Upper lobe of left lung (tissue), 4 donors: ENCODE measurements at regions not wholly inside any gene's neighbourhood (a gene's known extent, or its start where the extent isn't known, plus 50 kb on each side); places are given as distances from the start of the nearest gene placed in this dataset.

ENCODE experiments used
- CTCF ChIP-seq, 6 experiments: fragments of 450-650 bp in 4 of 6; fragments of 200-600 bp in 2 of 6; sonication (generic) in 2 of 6; IDR thresholded peaks; one replicate each; pipeline ENCODE4 v1.5.1; 2016 to 2019; ENCODE audit warnings: antibody characterized with exemption in 6 of 6
- EP300 ChIP-seq, 4 donors: sonication (generic); formaldehyde crosslinking; IDR thresholded peaks; one replicate each; pipeline ENCODE4 v1.5.1; 2017; ENCODE audit warnings: antibody characterized with exemption in 4 of 4, control low read depth in 2 of 4
- POLR2A ChIP-seq, 4 donors: fragments of 450-650 bp; IDR thresholded peaks; one replicate each; pipeline ENCODE4 v1.5.1; 2016 to 2017; ENCODE audit warnings: antibody characterized with exemption in 4 of 4, mild to moderate bottlenecking in 2 of 4
- POLR2AphosphoS5 ChIP-seq, 2 donors: sonication (generic); formaldehyde crosslinking; IDR thresholded peaks; one replicate each; pipeline ENCODE4 v1.5.1; 2017; ENCODE audit warnings: antibody characterized with exemption in 2 of 2

DNA sequence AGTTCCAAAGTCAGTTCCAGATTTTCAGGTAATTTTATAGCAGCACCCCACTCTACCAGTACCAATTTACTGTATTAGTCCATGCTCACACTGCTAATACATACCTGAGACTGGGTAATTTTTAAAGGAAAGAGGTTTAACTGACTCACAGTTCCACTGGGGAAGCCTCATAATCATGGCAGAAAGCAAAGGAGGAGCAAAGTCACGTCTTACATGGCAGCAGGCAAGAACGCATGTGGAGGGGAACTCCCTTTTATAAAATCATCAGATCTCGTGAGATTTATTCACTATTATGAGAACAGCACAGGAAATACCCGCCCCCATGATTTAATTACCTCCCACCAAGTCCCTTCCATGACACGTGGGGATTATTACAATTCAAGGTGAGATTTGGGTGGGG lies 142.4 kb downstream of the AHR start:
- no peak for TF ChIP-seq EP300 (IDR thresholded peaks at IDR 0.05)
- no peak for TF ChIP-seq CTCF (IDR thresholded peaks at IDR 0.05)
- no peak for TF ChIP-seq POLR2AphosphoS5 (IDR thresholded peaks at IDR 0.05)
- TF ChIP-seq POLR2A (IDR thresholded peaks at IDR 0.05): no peak
